IPS-20b (cell line): ENCODE measurements at regions not wholly inside any gene's neighbourhood (a gene's known extent, or its start where the extent isn't known, plus 50 kb on each side); places are given as distances from the start of the nearest gene placed in this dataset.
"Not testable (repeated sequence)": the region's sequence is repeated elsewhere in the genome, so short reads cannot be mapped to it uniquely, and the experiment has no call there.

Experiments
- H3K27ac ChIP-seq: one replicate; pipeline ENCODE4 v1.5.1; 2013; ENCODE audit warnings: low read length
- H3K27me3 ChIP-seq: 2 replicates; pipeline ENCODE4 v1.6.1; 2013; ENCODE audit warnings: mild to moderate bottlenecking, low read length, inconsistent platforms; ENCODE audit not compliant: insufficient read depth
- H3K36me3 ChIP-seq: 2 replicates; pipeline ENCODE4 v1.6.1; 2013; ENCODE audit warnings: low read depth, mild to moderate bottlenecking, inconsistent platforms, low read length, moderate library complexity; ENCODE audit not compliant: insufficient read depth
- H3K4me1 ChIP-seq: 2 replicates; pipeline ENCODE4 v1.6.1; 2013; ENCODE audit warnings: mild to moderate bottlenecking, control low read depth, inconsistent platforms, low read length, moderate library complexity; ENCODE audit not compliant: insufficient read depth
- H3K4me3 ChIP-seq: 2 replicates; pipeline ENCODE4 v1.5.1; 2013; ENCODE audit warnings: mild to moderate bottlenecking, low read length, inconsistent platforms
- H3K9ac ChIP-seq: 2 replicates; pipeline ENCODE4 v1.6.1; 2013; ENCODE audit warnings: low read depth, mild to moderate bottlenecking, inconsistent platforms, low read length, moderate library complexity
- H3K9me3 ChIP-seq: 2 replicates; pipeline ENCODE4 v1.6.1; 2013; ENCODE audit warnings: mild to moderate bottlenecking, low read depth, low read length, inconsistent platforms; ENCODE audit not compliant: insufficient read depth

- no peaks in the 10 kb centered on the region for H3K27me3 ChIP-seq
- H3K9ac ChIP-seq = no peak overlapping the region
- no peak overlapping the region for H3K27ac ChIP-seq
- no peaks in the 10 kb centered on the region for H3K9me3 ChIP-seq
- H3K36me3 ChIP-seq = no peaks in the 10 kb centered on the region
- H3K4me1 ChIP-seq = no peaks in the 10 kb centered on the region
- H3K4me3 ChIP-seq = no peak overlapping the region
Observed at GRCh38 chr12:11446372-11446771, 51.0 kb upstream of the PRB2 start.

- H3K4me3 ChIP-seq = no peak overlapping the region
Observed at GRCh38 chr12:11457996-11458645, 62.8 kb upstream of the PRB2 start.

GRCh38 chr12:11460343-11461023 is 65.1 kb upstream of the PRB2 start:
- no peak overlapping the region; the same call in 1 of the 2 replicates for H3K9ac ChIP-seq
- H3K4me1 ChIP-seq = peaks cover 17% of the 10 kb centered on the region
- H3K9me3 ChIP-seq = no peaks in the 10 kb centered on the region
- H3K27ac ChIP-seq = no peak overlapping the region
- H3K27me3 ChIP-seq = no peaks in the 10 kb centered on the region
- no peaks in the 10 kb centered on the region for H3K36me3 ChIP-seq
- H3K4me3 ChIP-seq = no peak overlapping the region

More at GRCh38 chr12:11457996-11458645, 62.8 kb upstream of the PRB2 start:
- peaks cover 20% of the 10 kb centered on the region for H3K4me1 ChIP-seq
- no peak overlapping the region for H3K9ac ChIP-seq
- H3K36me3 ChIP-seq = no peaks in the 10 kb centered on the region
- H3K27me3 ChIP-seq = no peaks in the 10 kb centered on the region
- H3K27ac ChIP-seq = no peak overlapping the region
- H3K9me3 ChIP-seq = no peaks in the 10 kb centered on the region

GRCh38 chr12:11461433-11461832 is 66.1 kb upstream of the PRB2 start:
- H3K4me1 ChIP-seq = peaks cover 17% of the 10 kb centered on the region
- H3K36me3 ChIP-seq = no peaks in the 10 kb centered on the region
- H3K27ac ChIP-seq = no peak overlapping the region
- H3K9ac ChIP-seq = no peak overlapping the region
- H3K27me3 ChIP-seq = no peaks in the 10 kb centered on the region
- H3K4me3 ChIP-seq = no peak overlapping the region
- no peaks in the 10 kb centered on the region for H3K9me3 ChIP-seq

- Histone ChIP-seq H3K9me3 (peaks cover 7% of the 10 kb centered on the region; the same call in 1 of the 2 replicates), H3K9ac (no peak overlapping the region), H3K27ac (no peak overlapping the region), H3K27me3 (no peaks in the 10 kb centered on the region), H3K4me1 (no peaks in the 10 kb centered on the region), H3K4me3 (no peak overlapping the region), H3K36me3 (no peaks in the 10 kb centered on the region)
Observed at GRCh38 chr12:11477110-11477509, 81.7 kb upstream of the PRB2 start.

- no peaks in the 10 kb centered on the region for H3K9me3 ChIP-seq
- H3K27ac ChIP-seq = no peak overlapping the region
- no peaks in the 10 kb centered on the region for H3K27me3 ChIP-seq
- H3K4me1 ChIP-seq = peaks cover 2% of the 10 kb centered on the region; the same call in 1 of the 2 replicates
- no peak overlapping the region for H3K9ac ChIP-seq
- no peaks in the 10 kb centered on the region for H3K36me3 ChIP-seq
- no peak overlapping the region for H3K4me3 ChIP-seq
Observed at GRCh38 chr12:11482955-11483354, 87.6 kb upstream of the PRB2 start.

GRCh38 chr12:11486623-11487444 is 91.5 kb upstream of the PRB2 start:
- peaks cover 2% of the 10 kb centered on the region; the same call in 1 of the 2 replicates for H3K4me1 ChIP-seq
- no peaks in the 10 kb centered on the region for H3K9me3 ChIP-seq
- H3K9ac ChIP-seq = no peak overlapping the region
- H3K36me3 ChIP-seq = no peaks in the 10 kb centered on the region
- H3K27me3 ChIP-seq = no peaks in the 10 kb centered on the region
- H3K4me3 ChIP-seq = no peak overlapping the region
- no peak overlapping the region for H3K27ac ChIP-seq

GRCh38 chr12:11496157-11496851 is 100.9 kb upstream of the PRB2 start:
- Histone ChIP-seq H3K4me1 (no peaks in the 10 kb centered on the region), H3K9me3 (no peaks in the 10 kb centered on the region), H3K27ac (no peak overlapping the region), H3K36me3 (no peaks in the 10 kb centered on the region), H3K27me3 (peaks cover 23% of the 10 kb centered on the region), H3K4me3 (no peak overlapping the region), H3K9ac (no peak overlapping the region)

- no peaks in the 10 kb centered on the region for H3K36me3 ChIP-seq
- no peak overlapping the region for H3K27ac ChIP-seq
Observed at GRCh38 chr12:11497438-11497837, 102.1 kb upstream of the PRB2 start.

GRCh38 chr12:11497995-11498394 is 102.6 kb upstream of the PRB2 start:
- Histone ChIP-seq H3K27me3 (peaks cover 40% of the 10 kb centered on the region), H3K9me3 (no peaks in the 10 kb centered on the region), H3K4me3 (no peak overlapping the region), H3K4me1 (no peaks in the 10 kb centered on the region), H3K9ac (no peak overlapping the region), H3K36me3 (no peaks in the 10 kb centered on the region), H3K27ac (no peak overlapping the region)

More at GRCh38 chr12:11497438-11497837, 102.1 kb upstream of the PRB2 start:
- no peaks in the 10 kb centered on the region for H3K9me3 ChIP-seq
- H3K9ac ChIP-seq = no peak overlapping the region
- H3K4me1 ChIP-seq = no peaks in the 10 kb centered on the region
- peaks cover 34% of the 10 kb centered on the region for H3K27me3 ChIP-seq
- no peak overlapping the region for H3K4me3 ChIP-seq

- H3K27me3 ChIP-seq = peaks cover 45% of the 10 kb centered on the region
- H3K4me1 ChIP-seq, H3K9ac ChIP-seq, H3K4me3 ChIP-seq, H3K9me3 ChIP-seq, H3K36me3 ChIP-seq, H3K27ac ChIP-seq: not testable (repeated sequence)
Observed at GRCh38 chr12:11498574-11498973, 103.2 kb upstream of the PRB2 start.
